ENCODE measurements at regions not wholly inside any gene's neighbourhood (a gene's known extent, or its start where the extent isn't known, plus 50 kb on each side); places are given as distances from the start of the nearest gene placed in this dataset.
A peak's percentile ranks its signal among the peaks of the same experiment; 100 is the strongest.
"Not testable (repeated sequence)": the region's sequence is repeated elsewhere in the genome, so short reads cannot be mapped to it uniquely, and the experiment has no call there.

DNA sequence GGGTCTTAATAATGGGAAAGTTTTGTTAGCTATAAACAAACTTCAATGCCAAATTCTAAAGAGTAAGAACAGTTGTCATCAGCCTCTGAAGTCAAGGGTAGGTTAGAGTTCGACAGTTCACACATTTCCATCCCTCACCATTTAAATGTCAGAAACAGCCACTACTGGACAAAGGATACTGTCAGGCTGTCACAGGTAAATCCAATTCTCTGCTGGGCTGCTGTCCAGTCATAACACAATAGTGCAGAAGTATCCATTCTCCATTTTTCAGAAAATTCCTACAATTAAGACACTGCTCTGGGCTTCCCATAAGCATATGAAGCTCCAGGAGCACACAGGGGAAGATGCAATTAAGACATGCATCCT lies 221.4 kb downstream of the RPS29 start:
- no peak for DNase-seq

- DNase-seq, result no peak
Measured at GRCh38 chr14:49363821-49364751, 222.1 kb downstream of the RPS29 start.

- no peak for DNase-seq
Measured at GRCh38 chr14:49362916-49363315, 223.3 kb downstream of the RPS29 start.

DNA sequence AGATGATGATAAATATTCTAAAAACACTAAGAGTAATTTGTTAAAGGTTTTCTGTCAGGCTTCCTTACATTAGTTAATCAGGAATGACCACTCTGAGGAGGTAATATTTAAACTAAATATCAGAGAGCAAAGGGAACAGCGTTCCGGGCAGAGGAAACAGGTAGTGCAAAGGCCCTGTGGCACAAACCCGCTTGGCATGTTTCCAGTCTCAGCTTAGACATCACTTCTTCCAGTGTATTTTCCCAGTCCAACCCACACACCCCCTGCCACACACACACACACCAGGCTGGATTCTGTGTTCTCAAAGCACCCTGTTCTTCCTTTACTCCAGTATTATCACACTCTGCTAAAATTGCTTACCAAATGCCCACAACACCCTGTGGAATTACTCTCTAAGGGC lies 247.1 kb downstream of the RPS29 start:
- DNase-seq, result no peak

DNA sequence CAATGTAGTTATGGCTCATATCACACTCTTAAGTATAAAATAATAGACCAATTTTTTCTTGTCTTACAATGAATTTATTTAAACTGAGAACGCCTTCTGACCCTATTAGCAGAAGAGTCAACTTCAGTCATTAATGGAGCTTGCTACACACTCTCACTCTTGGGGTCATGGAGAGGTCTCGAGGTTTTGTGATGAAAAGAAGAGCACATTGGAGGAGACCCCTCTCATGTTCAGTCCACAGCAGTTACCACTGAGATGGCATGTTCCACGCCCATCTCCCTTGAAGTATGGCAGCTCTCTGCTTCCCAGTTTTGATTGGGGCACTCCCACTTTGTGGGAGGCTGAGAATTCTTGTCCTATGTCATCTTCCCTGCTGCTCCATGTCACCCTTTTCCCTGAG lies 266.4 kb downstream of the RPS29 start:
- no peak for DNase-seq

DNA sequence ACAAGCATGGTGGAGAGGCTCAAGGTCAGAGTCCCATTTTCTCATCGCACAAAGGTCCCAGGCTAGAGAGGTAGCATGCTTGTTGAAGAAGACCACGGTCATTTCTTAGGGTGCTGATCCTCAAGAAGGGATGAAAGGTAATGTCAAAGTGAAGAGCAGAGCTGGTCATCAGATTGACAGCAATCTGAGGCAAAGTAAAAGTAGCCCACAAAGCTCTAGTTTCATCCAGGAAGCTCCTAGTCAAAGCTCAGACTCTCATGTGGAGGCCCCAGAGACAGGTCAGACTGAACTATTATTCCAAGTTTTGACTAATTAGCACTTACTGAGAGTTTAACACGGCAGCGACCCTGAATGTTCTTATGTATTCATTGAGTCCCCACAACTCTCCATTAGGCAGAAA lies 270.6 kb downstream of the RPS29 start:
- DNase-seq, result no peak

- no peak for DNase-seq
Measured at GRCh38 chr14:49314737-49315136, 271.4 kb downstream of the RPS29 start.

DNA sequence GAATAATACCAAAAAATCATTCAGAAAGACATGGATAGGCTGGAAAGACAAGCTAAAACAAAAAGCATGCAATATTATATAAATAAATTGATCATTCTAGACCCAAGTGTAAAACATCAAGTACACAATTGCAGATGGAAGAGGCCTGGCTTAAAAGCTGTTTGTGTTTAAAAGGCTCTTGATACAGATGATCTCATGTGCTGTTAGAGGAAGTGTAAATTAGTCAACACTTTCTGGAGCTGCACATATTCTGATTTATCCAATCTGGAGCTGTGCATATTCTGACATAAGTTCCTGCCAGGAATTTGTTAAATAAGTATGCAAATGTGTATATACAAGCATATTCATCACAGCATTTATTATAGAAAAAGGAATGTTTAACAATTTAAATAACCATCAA lies 273.1 kb downstream of the RPS29 start:
- no peak for DNase-seq

- no peak for DNase-seq
Measured at GRCh38 chr14:49310298-49310697, 275.9 kb downstream of the RPS29 start.

DNA sequence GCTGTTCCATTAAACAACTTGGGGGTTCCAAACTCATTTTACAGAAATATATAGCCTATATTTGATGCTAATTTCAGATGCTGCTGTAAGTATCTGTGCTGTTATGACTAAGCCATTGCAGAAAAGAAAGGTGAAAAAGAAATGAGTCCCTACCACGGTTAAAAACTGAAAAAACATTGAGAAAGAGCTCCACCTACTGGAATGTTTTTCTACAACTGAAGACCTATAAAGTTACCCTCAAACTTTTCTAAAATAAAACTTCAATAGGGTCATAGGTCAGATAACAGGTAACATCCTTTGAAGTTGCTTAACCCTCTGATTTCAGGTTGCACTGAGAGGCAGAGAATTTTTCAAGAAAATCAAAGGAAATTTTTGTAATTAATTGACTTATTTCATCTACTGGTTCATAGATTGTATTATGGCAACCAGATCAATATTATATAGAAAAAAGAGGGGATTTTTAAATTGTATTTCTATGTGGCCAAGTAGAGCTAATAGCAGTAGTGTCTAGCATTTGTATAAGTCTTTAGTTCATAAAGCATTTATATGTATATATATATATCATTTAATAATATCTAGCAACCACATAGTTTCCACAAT lies 279.9 kb downstream of the RPS29 start:
- DNase-seq, result no peak

- DNase-seq, result peak; percentile 10
Measured at GRCh38 chr14:49303946-49304516, 282.1 kb downstream of the RPS29 start.

DNA sequence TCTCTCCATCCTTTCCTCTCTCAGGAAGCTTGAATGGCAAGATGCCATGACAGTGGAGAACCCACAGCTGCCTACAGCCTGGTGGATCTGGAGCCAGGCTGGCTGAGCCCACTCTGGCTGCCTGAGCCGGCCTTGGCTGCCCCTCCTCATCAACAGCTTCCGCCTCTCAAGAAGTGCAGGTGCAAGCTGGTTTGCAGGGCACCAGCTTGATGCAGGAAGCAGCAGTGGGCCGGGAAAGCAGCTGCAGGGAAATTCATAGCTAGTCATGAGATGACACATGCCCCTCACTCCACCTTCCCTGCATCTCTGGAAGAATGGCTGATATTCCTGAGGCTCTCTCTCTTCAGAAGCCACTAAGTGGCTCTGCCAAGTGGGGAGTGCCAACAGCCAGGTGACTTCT lies 289.1 kb downstream of the RPS29 start:
- no peak for DNase-seq

- no peak for DNase-seq
Measured at GRCh38 chr14:49294621-49295148, 291.5 kb downstream of the RPS29 start.

DNA sequence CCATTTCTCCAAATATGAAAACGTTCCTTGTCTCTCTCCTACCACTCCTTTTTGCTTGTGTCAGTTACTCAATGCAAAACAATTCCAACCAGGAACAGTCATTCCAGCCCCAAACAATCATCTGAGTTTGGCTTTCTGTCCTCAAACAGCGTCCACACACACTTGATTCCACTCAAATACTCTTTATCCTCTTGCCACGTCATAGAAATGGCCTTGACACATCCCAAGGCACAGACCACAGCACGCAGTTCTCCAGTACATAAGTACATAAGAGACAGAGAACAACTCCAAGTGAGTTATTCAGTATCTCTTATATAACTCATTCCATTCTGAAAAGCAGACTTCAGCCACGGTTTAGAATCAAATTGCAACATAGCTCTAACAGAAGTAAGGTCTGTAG lies 299.2 kb downstream of the RPS29 start:
- no peak for DNase-seq

DNA sequence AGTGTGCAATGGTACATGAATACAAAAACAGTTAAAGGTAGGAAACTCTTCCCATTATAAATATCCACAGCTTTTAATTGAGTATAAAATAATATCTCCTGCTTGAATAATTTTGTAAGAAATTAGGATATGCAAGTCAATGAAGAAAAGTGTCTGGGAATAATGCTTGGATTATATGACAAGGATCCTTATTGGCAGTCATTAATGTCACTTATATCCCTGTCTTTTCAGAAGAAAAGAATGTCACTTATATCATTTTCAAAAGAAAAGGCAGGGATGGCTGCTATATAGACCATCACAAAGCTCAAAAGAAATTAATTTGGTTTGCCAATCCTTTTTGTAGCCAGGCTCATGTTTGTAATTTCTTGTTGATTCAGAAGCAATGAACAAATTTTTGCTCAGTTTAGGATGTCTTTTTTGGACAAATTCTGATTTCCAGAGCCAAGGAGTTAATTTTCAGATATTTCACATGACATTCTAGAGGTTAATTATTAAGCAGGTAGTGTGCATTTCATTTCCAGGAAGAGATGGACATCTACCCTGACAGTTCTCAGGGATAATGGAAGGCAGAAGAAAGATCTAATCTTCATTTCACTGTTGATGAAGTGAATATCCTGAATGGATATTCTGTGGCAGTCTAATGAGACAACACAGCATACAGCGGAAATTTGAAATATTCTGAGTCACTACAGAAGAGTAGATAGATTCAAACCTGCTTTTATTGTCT lies 299.8 kb downstream of the RPS29 start:
- no peak for DNase-seq

GRCh38 chr14:49280566-49280965 lies 305.6 kb downstream of the RPS29 start:
- DNase-seq, result no peak

DNA sequence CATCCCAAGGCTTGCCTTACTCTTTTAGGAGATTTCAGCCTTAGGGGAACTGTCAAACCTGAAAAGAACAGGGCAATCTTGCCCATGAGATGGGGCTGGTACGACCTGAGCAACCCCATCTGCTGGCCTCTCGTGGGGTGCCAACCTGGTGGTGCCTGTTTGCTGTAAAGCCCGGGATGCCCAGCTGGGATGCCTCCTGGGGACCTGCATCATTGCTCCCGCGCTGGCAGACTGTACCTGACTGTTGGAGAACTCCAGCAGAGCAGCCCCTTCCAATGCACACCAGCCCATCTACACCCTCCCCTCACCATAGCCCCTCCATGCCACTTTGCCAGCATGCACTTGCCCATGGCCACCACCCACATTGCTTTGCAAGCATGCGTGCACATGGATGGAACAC lies 335.7 kb downstream of the RPS29 start:
- DNase-seq, result no peak

DNA sequence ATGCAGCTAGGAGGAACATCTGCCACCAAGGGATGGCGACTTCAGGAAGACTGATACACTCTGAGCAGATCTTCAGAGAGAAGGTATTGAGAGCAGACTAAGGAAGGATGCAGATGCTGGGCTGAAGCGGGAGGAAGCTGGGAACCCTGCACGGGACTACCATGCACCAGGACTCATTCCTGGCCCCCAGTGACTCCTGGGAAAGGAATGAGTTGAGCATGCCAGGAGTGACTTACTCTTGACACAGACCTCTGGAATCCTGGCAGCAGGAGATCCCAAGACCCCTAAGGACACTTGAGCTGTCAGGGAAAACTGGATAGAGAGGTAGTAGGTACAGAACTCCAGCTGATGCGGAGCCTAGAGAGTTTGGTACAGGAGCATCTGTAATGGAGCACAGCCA lies 336.1 kb downstream of the RPS29 start:
- DNase-seq, result no peak

DNA sequence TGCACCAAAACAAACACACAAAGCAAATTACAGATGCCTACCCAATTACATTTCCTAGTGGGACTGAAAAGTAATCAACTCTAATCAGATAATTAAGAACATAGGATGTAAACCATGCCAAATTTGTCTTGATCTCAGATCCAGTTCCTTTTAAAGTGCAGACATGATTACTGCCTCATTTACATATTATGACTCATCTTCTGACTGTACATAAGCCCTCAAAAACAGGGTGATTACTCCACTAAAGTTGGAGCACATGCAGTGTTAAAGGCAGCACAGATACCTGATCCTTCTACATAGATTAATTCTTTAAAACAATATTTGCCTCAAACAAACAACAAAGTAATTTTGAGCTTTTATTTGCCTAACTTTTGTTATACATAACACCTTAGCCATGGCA lies 337.2 kb downstream of the RPS29 start:
- no peak for DNase-seq

GRCh38 chr14:49243777-49244176 lies 342.4 kb downstream of the RPS29 start:
- DNase-seq, result not testable (repeated sequence)

- no peak for DNase-seq
Measured at GRCh38 chr14:49240383-49240782, 345.8 kb downstream of the RPS29 start.

- no peak for DNase-seq
Measured at GRCh38 chr14:49228552-49228951, 357.6 kb downstream of the RPS29 start.

DNA sequence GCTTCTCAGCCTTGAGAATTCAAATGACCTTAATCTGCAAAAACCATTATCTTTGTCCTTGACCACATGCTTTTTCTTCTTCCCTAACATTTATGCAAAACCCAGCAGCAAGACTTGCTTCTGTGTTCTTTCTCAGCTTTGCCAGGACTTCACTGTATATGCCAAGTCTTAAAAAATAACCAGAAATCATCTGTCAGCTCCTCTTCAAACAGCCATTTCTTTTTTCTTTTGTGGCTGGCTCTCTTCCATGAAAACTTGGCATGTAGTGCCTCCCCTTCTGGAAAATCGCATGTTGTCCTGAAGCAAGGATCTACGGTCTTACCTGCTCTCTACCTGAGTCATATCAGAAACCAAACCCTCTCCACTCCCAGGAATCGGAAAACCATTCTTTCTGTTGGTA lies 364.9 kb downstream of the RPS29 start:
- DNase-seq, result no peak

Data from KG1 (cell line).